Prostate gland (tissue), 2 donors: ENCODE measurements at regions not wholly inside any gene's neighbourhood (a gene's known extent, or its start where the extent isn't known, plus 50 kb on each side); places are given as distances from the start of the nearest gene placed in this dataset.

Source experiments
- CTCF ChIP-seq, 4 experiments: fragments of 200-600 bp in 2 of 4; fragments of 450-650 bp in 2 of 4; sonication (generic) in 2 of 4; IDR thresholded peaks; 1 replicate in 3 of 4; 2 replicates in 1 of 4; pipeline ENCODE4 v1.5.1; 2016 to 2019; ENCODE audit warnings: antibody characterized with exemption in 4 of 4, mild to moderate bottlenecking in 2 of 4, moderate library complexity in 2 of 4
- POLR2A ChIP-seq: fragments of 450-650 bp; IDR thresholded peaks from one replicate; pipeline ENCODE4 v1.6.1; 2016; ENCODE audit warnings: antibody characterized with exemption, mild to moderate bottlenecking
- POLR2AphosphoS5 ChIP-seq: sonication (generic); formaldehyde crosslinking; IDR thresholded peaks from one replicate; pipeline ENCODE4 v1.6.1; 2017; ENCODE audit warnings: antibody characterized with exemption

GRCh38 chr17:77470330-77470786 is 329.6 kb downstream of the SEC14L1 start:
- TF ChIP-seq CTCF (IDR thresholded peaks at IDR 0.05): no peak
- no peak for TF ChIP-seq POLR2A
- TF ChIP-seq POLR2AphosphoS5: no peak
